ENCODE measurements at regions not wholly inside any gene's neighbourhood (a gene's known extent, or its start where the extent isn't known, plus 50 kb on each side); places are given as distances from the start of the nearest gene placed in this dataset.

DNA sequence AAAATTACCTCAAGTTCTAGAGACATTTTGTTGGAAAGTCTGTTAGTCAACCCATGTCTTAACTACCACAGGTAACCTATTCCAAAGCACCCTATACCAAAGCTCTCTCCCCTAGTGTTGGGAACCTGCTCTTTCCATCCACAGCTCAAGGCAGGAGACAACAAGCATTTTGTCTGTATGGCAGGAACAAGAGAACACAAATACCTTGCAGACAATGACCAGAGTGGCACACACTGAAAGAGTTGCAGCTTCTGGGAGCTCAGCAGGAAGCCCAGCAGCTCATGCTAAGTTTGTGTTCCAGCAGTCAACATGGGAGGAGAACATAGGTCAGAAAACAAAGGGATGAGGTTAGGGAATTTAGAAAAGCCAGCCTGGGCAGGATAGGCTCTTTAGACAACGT, 300.8 kb downstream of the HHIPL2 start:
- Histone ChIP-seq H3K9me3 (replicated peaks; ENCODE audit: insufficient read depth, low read length) (no peaks in the 10 kb centered on the region), H3K9me2 (replicated peaks; ENCODE audit: insufficient read depth, low read length) (no peaks in the 10 kb centered on the region), H4K20me1 (ENCODE audit: insufficient read depth, low read length) (no peaks in the 10 kb centered on the region), H3K4me3 (ENCODE audit: low read length) (no peak overlapping the region), H3F3A (ENCODE audit: insufficient read depth, low read length) (no peaks in the 10 kb centered on the region), H3K4me1 (ENCODE audit: low read length) (no peaks in the 10 kb centered on the region), H2AFZ (ENCODE audit: low read length) (no peak overlapping the region), H3K27me3 (replicated peaks; ENCODE audit: insufficient read depth, low read length) (no peaks in the 10 kb centered on the region), H3K79me2 (ENCODE audit: low read length) (no peaks in the 10 kb centered on the region), H3K4me2 (ENCODE audit: low read depth, low read length) (no peak overlapping the region), H3K9ac (ENCODE audit: low read length) (no peak overlapping the region), H3K27ac (ENCODE audit: low read length) (no peak overlapping the region), H3K36me3 (replicated peaks; ENCODE audit: insufficient read depth, low read length) (no peaks in the 10 kb centered on the region)
- TF ChIP-seq, protein P1, sequence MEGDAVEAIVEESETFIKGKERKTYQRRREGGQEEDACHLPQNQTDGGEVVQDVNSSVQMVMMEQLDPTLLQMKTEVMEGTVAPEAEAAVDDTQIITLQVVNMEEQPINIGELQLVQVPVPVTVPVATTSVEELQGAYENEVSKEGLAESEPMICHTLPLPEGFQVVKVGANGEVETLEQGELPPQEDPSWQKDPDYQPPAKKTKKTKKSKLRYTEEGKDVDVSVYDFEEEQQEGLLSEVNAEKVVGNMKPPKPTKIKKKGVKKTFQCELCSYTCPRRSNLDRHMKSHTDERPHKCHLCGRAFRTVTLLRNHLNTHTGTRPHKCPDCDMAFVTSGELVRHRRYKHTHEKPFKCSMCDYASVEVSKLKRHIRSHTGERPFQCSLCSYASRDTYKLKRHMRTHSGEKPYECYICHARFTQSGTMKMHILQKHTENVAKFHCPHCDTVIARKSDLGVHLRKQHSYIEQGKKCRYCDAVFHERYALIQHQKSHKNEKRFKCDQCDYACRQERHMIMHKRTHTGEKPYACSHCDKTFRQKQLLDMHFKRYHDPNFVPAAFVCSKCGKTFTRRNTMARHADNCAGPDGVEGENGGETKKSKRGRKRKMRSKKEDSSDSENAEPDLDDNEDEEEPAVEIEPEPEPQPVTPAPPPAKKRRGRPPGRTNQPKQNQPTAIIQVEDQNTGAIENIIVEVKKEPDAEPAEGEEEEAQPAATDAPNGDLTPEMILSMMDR (IDR thresholded peaks at IDR 0.05; ENCODE audit: low read length), result no peak
- TF ChIP-seq EZH2phosphoT487 (IDR thresholded peaks at IDR 0.05; ENCODE audit: low read length), result no peak
- TF ChIP-seq EZH2 (optimal IDR thresholded peaks at IDR 0.05; ENCODE audit: low read depth, low read length), result no peak
- no peak for DNase-seq

DNA sequence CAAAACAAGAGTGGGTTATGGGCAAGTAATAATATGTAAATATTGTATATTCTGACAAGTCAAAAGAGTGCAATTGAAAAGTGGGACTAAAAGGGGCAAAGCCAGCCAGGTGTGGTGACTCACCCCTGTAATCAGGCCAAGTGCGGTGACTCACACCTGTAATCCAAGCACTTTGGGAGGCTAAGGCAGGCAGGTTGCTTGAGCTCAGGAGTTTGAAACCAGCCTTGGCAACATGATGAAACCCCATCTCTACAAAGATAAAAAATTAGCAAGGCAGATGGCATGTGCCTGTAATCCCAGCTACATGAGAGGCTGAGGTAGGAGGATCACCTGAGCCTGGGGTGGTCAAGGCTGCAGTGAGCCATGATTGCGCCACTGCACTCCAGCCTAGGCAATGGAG, 304.0 kb downstream of the HHIPL2 start:
- no peaks in the 10 kb centered on the region for H3F3A ChIP-seq (ENCODE audit: insufficient read depth, low read length)
- no peak overlapping the region for H3K4me2 ChIP-seq (ENCODE audit: low read depth, low read length)
- TF ChIP-seq, protein P1 (IDR thresholded peaks at IDR 0.05; ENCODE audit: low read length), result no peak
- TF ChIP-seq EZH2 (optimal IDR thresholded peaks at IDR 0.05; ENCODE audit: low read depth, low read length), result no peak
- no peak for TF ChIP-seq EZH2phosphoT487 (IDR thresholded peaks at IDR 0.05; ENCODE audit: low read length)
- no peak for DNase-seq
- H3K9me3 ChIP-seq (replicated peaks; ENCODE audit: insufficient read depth, low read length), result no peaks in the 10 kb centered on the region
- no peak overlapping the region for H3K9ac ChIP-seq (ENCODE audit: low read length)
- H3K27me3 ChIP-seq (replicated peaks; ENCODE audit: insufficient read depth, low read length), result no peaks in the 10 kb centered on the region
- no peaks in the 10 kb centered on the region for H3K4me1 ChIP-seq (ENCODE audit: low read length)
- H3K36me3 ChIP-seq (replicated peaks; ENCODE audit: insufficient read depth, low read length), result no peaks in the 10 kb centered on the region
- H3K4me3 ChIP-seq (ENCODE audit: low read length), result no peak overlapping the region
- no peak overlapping the region for H3K27ac ChIP-seq (ENCODE audit: low read length)
- H3K79me2 ChIP-seq (ENCODE audit: low read length), result no peaks in the 10 kb centered on the region
- H4K20me1 ChIP-seq (ENCODE audit: insufficient read depth, low read length), result no peaks in the 10 kb centered on the region
- no peaks in the 10 kb centered on the region for H3K9me2 ChIP-seq (replicated peaks; ENCODE audit: insufficient read depth, low read length)
- H2AFZ ChIP-seq (ENCODE audit: low read length), result no peak overlapping the region

DNA sequence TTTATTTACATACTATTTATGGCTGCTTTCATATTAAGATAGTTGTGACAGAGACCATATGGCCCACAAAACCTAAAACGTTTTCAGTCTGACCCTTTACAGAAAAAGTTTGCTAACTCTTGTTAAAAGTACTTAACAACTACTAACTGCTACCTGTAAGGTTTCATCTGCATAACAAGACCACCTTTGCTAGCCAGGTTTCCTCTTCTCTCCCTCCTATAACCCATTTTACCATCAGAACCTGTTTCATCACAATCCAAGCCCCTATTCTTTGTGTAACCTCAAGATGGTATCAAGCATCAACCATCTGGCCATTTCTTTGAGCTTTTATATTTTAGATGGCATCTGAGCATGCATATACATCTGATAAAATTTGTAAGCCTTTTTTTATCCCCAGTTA, 305.4 kb downstream of the HHIPL2 start:
- Histone ChIP-seq H3K9me3 (replicated peaks; ENCODE audit: insufficient read depth, low read length) (no peaks in the 10 kb centered on the region), H3K79me2 (ENCODE audit: low read length) (no peaks in the 10 kb centered on the region), H3K4me1 (ENCODE audit: low read length) (no peaks in the 10 kb centered on the region), H3K27ac (ENCODE audit: low read length) (no peak overlapping the region), H3K4me2 (ENCODE audit: low read depth, low read length) (no peak overlapping the region), H3K36me3 (replicated peaks; ENCODE audit: insufficient read depth, low read length) (no peaks in the 10 kb centered on the region), H4K20me1 (ENCODE audit: insufficient read depth, low read length) (no peaks in the 10 kb centered on the region), H3K27me3 (replicated peaks; ENCODE audit: insufficient read depth, low read length) (no peaks in the 10 kb centered on the region), H3F3A (ENCODE audit: insufficient read depth, low read length) (no peaks in the 10 kb centered on the region), H2AFZ (ENCODE audit: low read length) (no peak overlapping the region), H3K9me2 (replicated peaks; ENCODE audit: insufficient read depth, low read length) (no peaks in the 10 kb centered on the region), H3K4me3 (ENCODE audit: low read length) (no peak overlapping the region), H3K9ac (ENCODE audit: low read length) (no peak overlapping the region)
- TF ChIP-seq EZH2phosphoT487 (IDR thresholded peaks at IDR 0.05; ENCODE audit: low read length) (no peak), EZH2 (optimal IDR thresholded peaks at IDR 0.05; ENCODE audit: low read depth, low read length) (no peak)
- TF ChIP-seq, protein P1 (IDR thresholded peaks at IDR 0.05; ENCODE audit: low read length), result no peak
- DNase-seq, result no peak
